Mesenchymal stem cell (in vitro differentiated cells and primary cell): ENCODE measurements at regions not wholly inside any gene's neighbourhood (a gene's known extent, or its start where the extent isn't known, plus 50 kb on each side); places are given as distances from the start of the nearest gene placed in this dataset.

Experiments
- DNase-seq: peaks from one replicate; pipeline ENCODE4 v3.0.0-alpha.2; 2013
- H2AFZ ChIP-seq: one replicate; pipeline ENCODE4 v1.6.1; 2013; ENCODE audit warnings: low read depth, mild to moderate bottlenecking, control low read depth, inconsistent platforms, low read length, moderate library complexity
- H2AK5ac ChIP-seq: 2 replicates; pipeline ENCODE4 v1.6.1; 2013; ENCODE audit warnings: low read length, moderate library complexity, mild to moderate bottlenecking, inconsistent platforms; ENCODE audit not compliant: severe bottlenecking
- H2BK120ac ChIP-seq: one replicate; pipeline ENCODE4 v1.6.1; 2013; ENCODE audit warnings: low read depth, mild to moderate bottlenecking, inconsistent platforms, low read length, moderate library complexity
- H2BK12ac ChIP-seq, 2 experiments: one replicate each; pipeline ENCODE4 v1.6.1; 2013; ENCODE audit warnings: inconsistent platforms in 2 of 2, low read length in 2 of 2, mild to moderate bottlenecking in 2 of 2, moderate library complexity in 2 of 2, control low read depth in 1 of 2
- H2BK15ac ChIP-seq: one replicate; pipeline ENCODE4 v1.6.1; 2013; ENCODE audit warnings: mild to moderate bottlenecking, low read depth, inconsistent platforms; ENCODE audit not compliant: poor library complexity, severe bottlenecking
- H2BK5ac ChIP-seq: 2 replicates; pipeline ENCODE4 v1.6.1; 2013; ENCODE audit warnings: low read depth, mild to moderate bottlenecking, low read length, control low read depth, inconsistent platforms; ENCODE audit not compliant: poor library complexity, severe bottlenecking
- H3K14ac ChIP-seq, 2 experiments: one replicate each; pipeline ENCODE4 v1.6.1; 2013; ENCODE audit warnings: inconsistent platforms in 2 of 2, low read length in 2 of 2, control low read depth in 1 of 2, mild to moderate bottlenecking in 1 of 2, moderate library complexity in 1 of 2
- H3K18ac ChIP-seq, 2 experiments: one replicate each; pipeline ENCODE4 v1.6.1; 2013; ENCODE audit warnings: inconsistent platforms in 2 of 2, low read length in 2 of 2, control low read depth in 1 of 2, low read depth in 1 of 2, mild to moderate bottlenecking in 1 of 2
- H3K23ac ChIP-seq, 2 experiments: one replicate each; pipeline ENCODE4 v1.6.1; 2013; ENCODE audit warnings: inconsistent platforms in 2 of 2, low read length in 2 of 2, mild to moderate bottlenecking in 2 of 2, moderate library complexity in 2 of 2, control low read depth in 1 of 2
- H3K27ac ChIP-seq: 2 replicates; pipeline ENCODE4 v1.5.1; 2013; ENCODE audit warnings: mild to moderate bottlenecking, moderate library complexity, low read length, control low read depth, inconsistent platforms; ENCODE audit not compliant: poor library complexity, severe bottlenecking
- H3K27me3 ChIP-seq, 2 experiments: 2 replicates each; pipeline versions ENCODE4 v1.6.1 to v1.7.0; 2013; ENCODE audit warnings: low read length in 2 of 2, mild to moderate bottlenecking in 2 of 2, moderate library complexity in 2 of 2, control low read depth in 1 of 2, inconsistent platforms in 1 of 2; ENCODE audit not compliant: control insufficient read depth in 1 of 2, insufficient read depth in 1 of 2
- H3K36me3 ChIP-seq, 2 experiments: 2 replicates each; pipeline versions ENCODE4 v1.6.1 to v1.7.0; 2013; ENCODE audit warnings: low read length in 2 of 2, control low read depth in 1 of 2, inconsistent platforms in 1 of 2, low read depth in 1 of 2, mild to moderate bottlenecking in 1 of 2; ENCODE audit not compliant: insufficient read depth in 2 of 2, control insufficient read depth in 1 of 2
- H3K4ac ChIP-seq, 2 experiments: one replicate each; pipeline ENCODE4 v1.6.1; 2013; ENCODE audit warnings: inconsistent platforms in 2 of 2, low read length in 2 of 2, mild to moderate bottlenecking in 2 of 2, moderate library complexity in 2 of 2, control low read depth in 1 of 2, low read depth in 1 of 2
- H3K4me1 ChIP-seq: 2 replicates; pipeline ENCODE4 v1.6.1; 2013; ENCODE audit warnings: low read depth, low read length, control low read depth; ENCODE audit not compliant: control insufficient read depth, insufficient read depth
- H3K4me2 ChIP-seq: 2 replicates; pipeline ENCODE4 v1.6.1; 2013; ENCODE audit warnings: low read length, mild to moderate bottlenecking, inconsistent platforms; ENCODE audit not compliant: poor library complexity, severe bottlenecking
- H3K4me3 ChIP-seq, 2 experiments: 2 replicates each; pipeline versions ENCODE4 v1.5.1 to v1.7.0; 2013; ENCODE audit warnings: low read length in 2 of 2, mild to moderate bottlenecking in 2 of 2, control low read depth in 1 of 2, low read depth in 1 of 2; ENCODE audit not compliant: insufficient read depth in 1 of 2
- H3K79me1 ChIP-seq: replicated peaks from 2 replicates; pipeline ENCODE4 v1.6.1; 2013; ENCODE audit warnings: mild to moderate bottlenecking, control low read depth, low read length, inconsistent platforms; ENCODE audit not compliant: poor library complexity, severe bottlenecking
- H3K9ac ChIP-seq: 2 replicates; pipeline ENCODE4 v1.7.0; 2013; ENCODE audit warnings: mild to moderate bottlenecking, low read length, moderate library complexity
- H3K9me3 ChIP-seq: 2 replicates; pipeline ENCODE4 v1.7.0; 2013; ENCODE audit warnings: mild to moderate bottlenecking, low read length; ENCODE audit not compliant: control insufficient read depth
- H4K8ac ChIP-seq: one replicate; pipeline ENCODE4 v1.6.1; 2013; ENCODE audit warnings: inconsistent platforms, mild to moderate bottlenecking, low read length, moderate library complexity
- H4K91ac ChIP-seq: one replicate; pipeline ENCODE4 v1.6.1; 2013; ENCODE audit warnings: mild to moderate bottlenecking, low read length, inconsistent platforms
- WGBS: methylation state at CpG from one replicate; pipeline ENCODE4 v1.1.7; 2013; ENCODE audit warnings: mixed read lengths; 5-methylcytosine and 5-hydroxymethylcytosine counted together

GRCh38 chr5:114702136-114702535, 340.3 kb downstream of the KCNN2 start:
- no CpG with 5 or more reads among the region's 3 CpGs for WGBS
- no peak overlapping the region for H3K18ac ChIP-seq

DNA sequence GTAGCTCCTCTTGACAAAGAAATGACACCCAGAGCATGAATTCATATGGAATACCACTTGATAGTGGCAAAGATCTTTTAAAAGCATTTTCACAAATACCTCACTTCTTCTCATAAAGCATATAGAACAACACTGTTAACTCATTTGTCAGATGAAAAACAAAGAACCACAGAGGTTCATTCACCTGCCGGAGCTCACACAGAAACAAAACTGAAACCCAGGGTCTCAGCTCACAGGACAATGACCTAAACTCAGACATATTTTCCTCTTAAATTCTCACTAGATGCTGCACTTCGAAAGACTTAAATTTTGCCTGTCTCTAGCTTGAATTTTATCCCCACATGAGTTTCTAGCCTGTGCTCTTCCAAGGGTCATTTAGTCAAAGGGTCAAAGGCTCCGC, 339.0 kb downstream of the KCNN2 start:
- Histone ChIP-seq H3K23ac (no peak overlapping the region), H3K18ac (no peak overlapping the region), H3K4ac (no peak overlapping the region), H2AK5ac (no peak overlapping the region), H2AFZ (no peak overlapping the region), H3K4me1 (no peaks in the 10 kb centered on the region), H2BK12ac (no peak overlapping the region), H2BK15ac (no peak overlapping the region), H3K27ac (no peak overlapping the region), H2BK120ac (no peak overlapping the region), H3K4me2 (no peak overlapping the region), H3K9me3 (peaks cover 9% of the 10 kb centered on the region), H4K8ac (no peak overlapping the region), H4K91ac (no peak overlapping the region), H3K4me3 (no peak overlapping the region), H3K27me3 (no peaks in the 10 kb centered on the region), H3K36me3 (no peaks in the 10 kb centered on the region), H2BK5ac (no peak overlapping the region), H3K14ac (no peak overlapping the region), H3K9ac (no peak overlapping the region), H3K79me1 (no peaks in the 10 kb centered on the region)
- no peak for DNase-seq
- 82% methylated on average over 3 of the region's 3 CpGs for WGBS

More at GRCh38 chr5:114702136-114702535, 340.3 kb downstream of the KCNN2 start:
- Histone ChIP-seq H4K8ac (no peak overlapping the region), H2BK5ac (no peak overlapping the region), H3K4ac (no peak overlapping the region), H3K14ac (no peak overlapping the region), H3K23ac (no peak overlapping the region), H3K9me3 (peaks cover 4% of the 10 kb centered on the region), H3K79me1 (no peaks in the 10 kb centered on the region), H2BK12ac (no peak overlapping the region), H3K4me3 (no peak overlapping the region), H2BK120ac (no peak overlapping the region), H3K9ac (no peak overlapping the region), H3K27ac (no peak overlapping the region), H2AK5ac (no peak overlapping the region), H3K4me1 (no peaks in the 10 kb centered on the region), H2AFZ (no peak overlapping the region), H3K36me3 (no peaks in the 10 kb centered on the region), H3K4me2 (no peak overlapping the region), H3K27me3 (no peaks in the 10 kb centered on the region), H4K91ac (no peak overlapping the region), H2BK15ac (no peak overlapping the region)
- no peak for DNase-seq

DNA sequence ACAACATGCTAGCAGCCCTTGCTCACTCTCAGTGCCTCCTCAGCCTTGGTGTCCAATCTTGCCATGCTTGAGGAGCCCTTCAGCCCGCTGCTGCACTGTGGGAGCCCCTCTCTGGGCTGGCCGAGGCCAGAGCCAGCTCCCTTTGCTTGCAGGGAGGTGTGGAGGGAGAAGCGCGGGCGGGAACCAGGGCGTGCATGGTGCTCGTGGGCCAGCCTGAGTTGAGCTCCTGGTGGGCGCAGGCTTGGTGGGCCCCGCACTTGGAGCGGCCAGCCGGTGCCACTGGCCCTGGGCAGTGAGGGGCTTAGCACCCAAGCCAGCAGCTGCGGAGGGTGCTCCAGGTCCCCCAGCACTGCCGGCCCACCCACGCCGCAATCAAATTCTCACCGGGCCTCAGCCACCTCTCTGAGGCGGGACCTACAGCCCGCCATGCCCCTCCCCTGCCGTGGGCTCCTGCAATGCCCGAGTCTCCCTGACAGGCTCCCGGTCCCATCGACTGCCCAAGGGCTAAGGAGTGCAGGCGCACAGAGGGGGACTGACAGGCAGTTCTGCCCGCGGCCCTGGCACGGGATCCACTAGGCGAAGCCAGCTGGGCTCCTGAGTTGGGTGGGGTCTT, 333.5 kb downstream of the KCNN2 start:
- no peak overlapping the region for H2BK15ac ChIP-seq
- H3K4me3 ChIP-seq: no peak overlapping the region
- no peak overlapping the region for H3K9ac ChIP-seq
- H3K79me1 ChIP-seq: no peaks in the 10 kb centered on the region
- H4K8ac ChIP-seq: no peak overlapping the region
- H2BK12ac ChIP-seq: no peak overlapping the region
- H3K4me1 ChIP-seq: no peaks in the 10 kb centered on the region
- H2AK5ac ChIP-seq: no peak overlapping the region
- no peak overlapping the region for H3K4ac ChIP-seq
- no peak overlapping the region for H3K27ac ChIP-seq
- H3K9me3 ChIP-seq: peaks cover 15% of the 10 kb centered on the region
- no peak overlapping the region for H2BK120ac ChIP-seq
- WGBS: 91% methylated on average over 27 of the region's 27 CpGs
- H2AFZ ChIP-seq: no peak overlapping the region
- no peak overlapping the region for H3K23ac ChIP-seq
- no peak overlapping the region for H4K91ac ChIP-seq
- H3K18ac ChIP-seq: no peak overlapping the region
- H3K14ac ChIP-seq: no peak overlapping the region
- no peaks in the 10 kb centered on the region for H3K36me3 ChIP-seq
- H3K27me3 ChIP-seq: no peaks in the 10 kb centered on the region
- DNase-seq: no peak
- H3K4me2 ChIP-seq: no peak overlapping the region
- H2BK5ac ChIP-seq: no peak overlapping the region

GRCh38 chr5:114686356-114686755, 324.5 kb downstream of the KCNN2 start:
- no peak overlapping the region for H3K4me3 ChIP-seq
- no peak overlapping the region for H2BK12ac ChIP-seq
- H2BK15ac ChIP-seq: no peak overlapping the region
- no peaks in the 10 kb centered on the region for H3K36me3 ChIP-seq
- DNase-seq: no peak
- H3K4ac ChIP-seq: no peak overlapping the region
- no peaks in the 10 kb centered on the region for H3K4me1 ChIP-seq
- H2AK5ac ChIP-seq: no peak overlapping the region
- H3K4me2 ChIP-seq: no peak overlapping the region
- H2BK120ac ChIP-seq: no peak overlapping the region
- no peak overlapping the region for H4K91ac ChIP-seq
- H3K27ac ChIP-seq: no peak overlapping the region
- no CpG with 5 or more reads among the region's 1 CpG for WGBS
- peaks cover 14% of the 10 kb centered on the region for H3K9me3 ChIP-seq
- no peaks in the 10 kb centered on the region for H3K79me1 ChIP-seq
- H2AFZ ChIP-seq: no peak overlapping the region
- H2BK5ac ChIP-seq: no peak overlapping the region
- no peak overlapping the region for H4K8ac ChIP-seq
- H3K27me3 ChIP-seq: no peaks in the 10 kb centered on the region
- H3K14ac ChIP-seq: no peak overlapping the region
- H3K18ac ChIP-seq: no peak overlapping the region
- no peak overlapping the region for H3K9ac ChIP-seq
- no peak overlapping the region for H3K23ac ChIP-seq
